HG02798 (cell line): ENCODE measurements at regions not wholly inside any gene's neighbourhood (a gene's known extent, or its start where the extent isn't known, plus 50 kb on each side); places are given as distances from the start of the nearest gene placed in this dataset.

Experiments
- ATAC-seq: cut with Tn5 transposase; IDR thresholded peaks from one replicate; pipeline ENCODE4 v1.9.1; 2021; ENCODE audit warnings: mild to moderate bottlenecking; ENCODE audit not compliant: unreplicated experiment, poor library complexity

DNA sequence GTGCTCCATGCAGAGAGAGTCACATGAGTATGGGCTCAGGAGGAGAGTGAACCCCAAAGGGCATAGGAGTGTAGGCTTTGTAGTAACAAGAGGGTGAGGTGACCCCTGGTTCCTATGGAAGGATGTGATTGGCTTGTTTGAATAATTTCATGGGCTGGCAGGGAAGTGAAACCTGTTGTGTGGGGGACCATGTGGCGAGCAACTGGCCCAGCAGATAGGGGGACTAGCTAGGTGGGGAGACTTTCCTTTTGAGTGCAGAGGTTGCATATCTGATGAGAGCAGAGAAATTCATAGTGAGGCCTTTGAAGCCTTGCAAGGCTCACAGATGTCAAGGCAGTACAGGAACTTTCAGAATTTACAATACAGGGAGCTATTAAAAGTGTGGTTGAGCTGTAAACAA lies 247.9 kb upstream of the SLC35B3 start:
- no peak for ATAC-seq

- ATAC-seq = no peak
These were observed 244.5 kb upstream of the SLC35B3 start for GRCh38 chr6:8679823-8680222.

DNA sequence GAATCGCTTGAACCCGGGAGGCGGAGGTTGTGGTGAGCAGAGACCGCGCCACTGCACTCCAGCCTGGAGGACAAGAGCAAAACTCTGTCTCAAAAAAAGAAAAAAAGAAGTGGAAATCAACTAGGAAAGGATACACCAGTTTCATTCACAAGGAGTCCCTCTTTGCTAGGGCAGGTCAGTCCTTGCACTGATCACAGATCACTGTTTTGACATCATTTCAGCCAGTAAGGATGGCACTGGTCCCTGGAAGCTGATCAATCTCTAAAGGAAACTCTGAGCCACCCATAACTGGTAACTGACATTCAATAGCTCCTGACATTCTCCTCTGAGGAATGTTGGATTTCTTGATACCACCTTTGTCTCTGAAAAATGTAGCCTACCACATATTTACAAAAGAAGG lies 243.1 kb upstream of the SLC35B3 start:
- no peak for ATAC-seq

- ATAC-seq = no peak
These were observed 238.8 kb upstream of the SLC35B3 start for GRCh38 chr6:8674126-8674525.

DNA sequence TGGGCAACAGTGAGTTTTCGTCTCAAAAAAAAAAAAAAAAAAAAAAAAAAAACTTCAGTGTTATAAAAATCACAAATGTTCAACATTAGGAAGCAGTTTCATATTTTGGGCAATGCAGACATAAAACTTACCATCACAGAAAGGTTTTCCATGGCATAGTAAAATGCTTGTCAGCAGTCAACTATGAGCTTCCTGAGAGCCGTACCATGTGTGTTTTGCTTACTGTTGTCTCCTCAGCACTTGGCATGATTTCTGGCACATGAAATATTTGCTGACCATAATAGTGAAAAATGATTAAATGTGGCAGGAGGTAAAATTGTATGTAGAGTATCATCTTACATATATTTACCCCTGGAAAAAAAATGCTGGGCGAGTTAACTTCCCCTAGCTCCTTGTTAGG lies 237.5 kb upstream of the SLC35B3 start:
- ATAC-seq = no peak

- no peak for ATAC-seq
These were observed 235.4 kb upstream of the SLC35B3 start for GRCh38 chr6:8670792-8671191.

DNA sequence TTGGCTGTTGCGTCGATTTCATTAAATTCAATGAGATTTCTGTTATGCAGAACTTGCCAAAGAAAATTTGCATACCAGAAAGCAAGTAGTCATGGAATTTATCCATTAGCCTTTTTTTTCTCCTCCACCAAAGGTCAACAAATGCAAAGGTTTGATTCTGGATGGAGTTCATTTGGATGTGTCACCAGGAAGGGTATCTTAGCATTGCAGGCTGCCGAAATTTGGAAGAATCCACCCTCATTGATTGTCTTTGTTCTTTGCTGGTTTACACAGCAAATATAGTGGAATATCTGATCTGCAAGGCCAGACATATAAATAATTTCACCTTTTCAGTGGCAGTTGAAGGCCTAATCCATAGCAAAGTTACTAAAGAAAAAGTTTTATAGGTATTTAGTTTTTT lies 229.4 kb upstream of the SLC35B3 start:
- no peak for ATAC-seq

- no peak for ATAC-seq
These were observed 228.7 kb upstream of the SLC35B3 start for GRCh38 chr6:8664070-8664469.

GRCh38 chr6:8659404-8660189 lies 224.3 kb upstream of the SLC35B3 start:
- ATAC-seq = no peak

DNA sequence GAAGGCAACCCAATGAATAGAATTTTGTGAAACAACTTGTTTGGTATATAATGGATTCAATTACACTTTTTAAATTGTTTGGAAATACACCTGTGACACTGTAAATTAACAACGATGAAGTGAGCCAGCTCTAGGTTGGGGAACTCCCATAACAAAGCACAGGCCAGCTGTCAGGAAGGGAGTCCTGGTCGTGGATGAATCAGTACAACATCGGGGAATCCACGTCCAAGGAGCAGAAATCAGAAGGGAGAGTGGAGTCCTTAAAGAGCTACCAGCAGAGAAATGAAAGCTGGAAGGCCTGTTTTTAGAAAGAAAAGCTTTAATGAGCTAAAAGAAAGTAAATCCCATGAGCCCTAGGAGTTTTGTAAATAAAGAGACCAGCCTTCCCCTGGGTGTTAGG lies 223.1 kb upstream of the SLC35B3 start:
- ATAC-seq = no peak

GRCh38 chr6:8657522-8657921 lies 222.2 kb upstream of the SLC35B3 start:
- ATAC-seq = no peak

DNA sequence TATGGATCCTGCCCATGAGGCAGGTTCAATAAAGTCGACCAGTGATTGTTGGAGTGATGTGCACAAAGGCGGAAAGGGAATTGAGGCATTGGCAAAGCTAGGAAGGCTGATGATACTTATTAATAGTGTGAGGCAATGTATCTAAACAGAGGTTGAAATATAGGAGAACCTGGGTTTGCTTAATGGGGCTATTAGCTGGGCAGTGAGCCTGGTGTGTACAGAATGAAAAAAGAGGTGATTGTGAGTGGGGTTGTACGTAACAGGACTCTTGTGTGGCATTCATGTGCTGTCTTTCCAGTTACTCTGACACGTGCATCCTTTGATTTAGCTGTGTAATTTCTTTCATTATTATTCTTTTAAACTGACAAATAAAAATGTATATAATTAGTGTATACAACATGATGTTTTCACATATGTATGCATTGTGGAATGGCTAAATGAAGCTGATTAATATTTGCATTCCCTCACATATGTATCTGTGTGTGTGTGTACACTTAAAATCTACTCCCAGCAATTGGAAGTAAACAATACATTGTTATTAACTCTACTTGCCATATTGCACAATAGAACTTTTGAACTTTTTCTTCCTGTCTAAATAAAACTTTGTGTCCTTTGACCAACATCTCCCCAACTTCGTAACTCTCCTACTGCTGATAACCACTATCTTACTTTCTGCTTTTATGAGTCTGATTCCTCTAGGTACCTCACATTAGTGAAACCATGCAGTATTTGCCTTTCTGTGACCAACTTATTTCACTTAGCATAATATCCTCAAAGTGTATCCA lies 220.5 kb upstream of the SLC35B3 start:
- no peak for ATAC-seq

GRCh38 chr6:8652710-8653109 lies 217.4 kb upstream of the SLC35B3 start:
- no peak for ATAC-seq

DNA sequence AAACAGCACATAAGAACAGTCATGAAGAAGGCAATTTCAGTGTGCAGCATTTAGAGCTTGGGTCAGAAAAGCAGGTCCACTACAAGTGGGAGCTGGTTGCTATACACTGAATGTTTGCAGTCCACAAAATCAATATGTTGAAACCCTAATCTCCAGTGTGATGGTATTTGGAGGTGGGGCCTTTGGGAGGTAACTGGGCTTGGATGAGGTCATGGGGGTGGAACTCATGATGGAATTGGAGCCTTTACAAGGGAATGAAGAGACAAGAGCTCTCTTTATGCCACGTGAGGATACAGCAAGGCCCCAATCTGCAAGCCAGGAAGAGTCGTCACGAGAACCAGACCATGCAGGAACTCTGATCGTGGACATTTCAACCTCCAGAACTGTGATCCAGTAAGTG lies 216.7 kb upstream of the SLC35B3 start:
- ATAC-seq = no peak

GRCh38 chr6:8645212-8645611 lies 209.9 kb upstream of the SLC35B3 start:
- ATAC-seq = no peak

- ATAC-seq = no peak
These were observed 209.0 kb upstream of the SLC35B3 start for GRCh38 chr6:8644306-8644705.

GRCh38 chr6:8642854-8643253 lies 207.5 kb upstream of the SLC35B3 start:
- ATAC-seq = no peak

GRCh38 chr6:8642131-8642530 lies 206.8 kb upstream of the SLC35B3 start:
- no peak for ATAC-seq

- no peak for ATAC-seq
These were observed 204.7 kb upstream of the SLC35B3 start for GRCh38 chr6:8639928-8640649.

DNA sequence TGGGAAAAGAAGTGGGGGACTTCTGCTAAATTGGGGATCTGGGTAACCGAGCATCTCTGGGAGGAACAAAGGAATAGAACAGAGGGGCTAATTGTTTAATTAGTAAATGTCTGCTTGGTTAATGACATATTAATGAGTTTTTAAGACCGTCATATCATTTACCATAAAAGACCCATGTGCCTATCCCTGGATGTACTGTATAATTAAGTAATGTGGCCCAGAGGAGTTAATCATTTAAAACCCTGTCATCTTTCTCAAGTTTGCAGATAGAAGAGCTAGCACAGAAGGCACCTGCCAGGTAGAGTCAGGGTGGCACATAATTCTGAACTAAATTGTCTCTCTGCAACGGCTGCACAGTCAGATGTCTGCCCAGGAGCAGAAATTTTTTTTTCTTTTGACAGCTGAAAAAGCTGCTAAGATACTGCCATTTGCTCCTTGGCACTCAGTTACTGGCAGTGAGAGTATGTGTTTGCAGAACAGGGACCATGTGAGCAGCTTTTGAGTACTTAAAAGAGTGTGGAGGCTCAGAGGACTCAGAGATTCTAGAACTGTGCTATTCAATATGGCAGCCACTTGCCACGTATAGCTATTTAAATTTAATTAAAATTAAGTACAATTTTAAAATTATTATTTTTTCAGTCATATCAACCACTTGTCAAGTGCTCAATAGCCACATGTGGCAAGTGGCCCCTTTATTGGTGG lies 202.7 kb upstream of the SLC35B3 start:
- no peak for ATAC-seq

GRCh38 chr6:8633762-8634161 lies 198.4 kb upstream of the SLC35B3 start:
- ATAC-seq = no peak
